BLaER1 treated with 17β-estradiol and CSF1 and Interleukin-3, amounts not matched to agents 10 nM and 100 nM (cell line): ENCODE measurements at regions not wholly inside any gene's neighbourhood (a gene's known extent, or its start where the extent isn't known, plus 50 kb on each side); places are given as distances from the start of the nearest gene placed in this dataset.
A peak's percentile ranks its signal among the peaks of the same experiment; 100 is the strongest.
"Not testable (repeated sequence)": the region's sequence is repeated elsewhere in the genome, so short reads cannot be mapped to it uniquely, and the experiment has no call there.

Source experiments
- H3K27ac ChIP-seq, 11 experiments: shearing (Covaris generic); formaldehyde crosslinking; 2 replicates each; pipeline ENCODE4 v1.8.1; 2022
- H3K27me3 ChIP-seq, 11 experiments: shearing (Covaris generic); formaldehyde crosslinking; 2 replicates each; pipeline ENCODE4 v1.8.1; 2022
- H3K36me3 ChIP-seq, 11 experiments: shearing (Covaris generic); formaldehyde crosslinking; 2 replicates each; pipeline ENCODE4 v1.8.1; 2022
- H3K4me1 ChIP-seq, 10 experiments: shearing (Covaris generic); formaldehyde crosslinking; 2 replicates each; pipeline ENCODE4 v1.8.1; 2022
- H3K4me2 ChIP-seq, 11 experiments: shearing (Covaris generic); formaldehyde crosslinking; 2 replicates each; pipeline ENCODE4 v1.8.1; 2022
- H3K4me3 ChIP-seq, 10 experiments: shearing (Covaris generic); formaldehyde crosslinking; 2 replicates each; pipeline ENCODE4 v1.8.1; 2022
- H3K9ac ChIP-seq, 11 experiments: shearing (Covaris generic); formaldehyde crosslinking; 2 replicates each; pipeline ENCODE4 v1.8.1; 2022
- H3K9me3 ChIP-seq, 11 experiments: shearing (Covaris generic); formaldehyde crosslinking; replicated peaks in 1 of 11; 2 replicates each; pipeline ENCODE4 v1.8.1; 2022
- H4K20me1 ChIP-seq, 11 experiments: shearing (Covaris generic); formaldehyde crosslinking; 2 replicates each; pipeline ENCODE4 v1.8.1; 2022
- Cebpa-rat ChIP-seq, 11 experiments: shearing (Covaris generic); IDR thresholded peaks; 2 replicates each; pipeline ENCODE4 v1.8.1; 2022

- H3K4me3 ChIP-seq, H3K27me3 ChIP-seq, H3K27ac ChIP-seq, H3K4me1 ChIP-seq, H3K9me3 ChIP-seq, H3K9ac ChIP-seq: not testable (repeated sequence)
- H4K20me1 ChIP-seq: peaks cover 0 to 41% (median 5%) of the 10 kb centered on the region in 11 experiments; a peak in 12 of 22 replicates
- H3K4me2 ChIP-seq: peak overlapping the region in 5 of 11 experiments; percentile 5 to 37 (median 20); a peak in 4 of 22 replicates
- peaks cover 5 to 28% (median 12%) of the 10 kb centered on the region in 11 experiments; a peak in 14 of 22 replicates for H3K36me3 ChIP-seq
These were observed 51.5 kb downstream of the VPREB1 start for GRCh38 chr22:22296047-22296446.

- not testable (repeated sequence) for H3K27me3 ChIP-seq, H3K4me1 ChIP-seq, H3K9me3 ChIP-seq
- Histone ChIP-seq H3K9ac (peak overlapping the region; percentile 81 to 93 (median 86); a peak in 21 of 22 replicates), H3K27ac (peak overlapping the region in 10 of 11 experiments; percentile 78 to 84 (median 82); a peak in 16 of 22 replicates), H4K20me1 (peaks cover 0 to 49% (median 11%) of the 10 kb centered on the region in 11 experiments; a peak in 15 of 22 replicates), H3K4me2 (peak overlapping the region; percentile 41 to 70 (median 62); a peak in 21 of 22 replicates), H3K36me3 (peaks cover 4 to 20% (median 12%) of the 10 kb centered on the region in 11 experiments; a peak in 14 of 22 replicates), H3K4me3 (peak overlapping the region; percentile 79 to 88 (median 84))
These were observed 52.7 kb downstream of the VPREB1 start for GRCh38 chr22:22297159-22297793.

- H3K9me3 ChIP-seq, H3K4me1 ChIP-seq, H3K27me3 ChIP-seq: not testable (repeated sequence)
- H3K36me3 ChIP-seq: peaks cover 0 to 14% (median 7%) of the 10 kb centered on the region in 11 experiments; a peak in 7 of 22 replicates
- H3K27ac ChIP-seq: peak overlapping the region; percentile 73 to 84 (median 81)
- H4K20me1 ChIP-seq: peaks cover 0 to 50% (median 18%) of the 10 kb centered on the region in 11 experiments; a peak in 15 of 22 replicates
- peak overlapping the region; percentile 81 to 93 (median 86) for H3K9ac ChIP-seq
- H3K4me3 ChIP-seq: peak overlapping the region; percentile 79 to 88 (median 84)
- H3K4me2 ChIP-seq: peak overlapping the region; percentile 71 to 84 (median 77)
These were observed 53.4 kb downstream of the VPREB1 start for GRCh38 chr22:22297794-22298653.

GRCh38 chr22:22298654-22299009 is 54.0 kb downstream of the VPREB1 start:
- not testable (repeated sequence) for H3K4me1 ChIP-seq, H3K9me3 ChIP-seq, H3K36me3 ChIP-seq, H3K27me3 ChIP-seq
- Histone ChIP-seq H4K20me1 (peaks cover 0 to 51% (median 14%) of the 10 kb centered on the region in 11 experiments; a peak in 15 of 22 replicates), H3K4me2 (peak overlapping the region; percentile 71 to 84 (median 77)), H3K4me3 (peak overlapping the region; percentile 79 to 88 (median 84)), H3K9ac (peak overlapping the region; percentile 81 to 93 (median 86)), H3K27ac (peak overlapping the region; percentile 73 to 84 (median 81); a peak in 20 of 22 replicates)

GRCh38 chr22:22300511-22300910 is 55.9 kb downstream of the VPREB1 start:
- Histone ChIP-seq H4K20me1 (peaks cover 0 to 55% (median 10%) of the 10 kb centered on the region in 11 experiments; a peak in 15 of 22 replicates), H3K36me3 (peaks cover 10 to 17% (median 13%) of the 10 kb centered on the region in 11 experiments)
- not testable (repeated sequence) for H3K4me2 ChIP-seq, H3K4me3 ChIP-seq, H3K27ac ChIP-seq, H3K27me3 ChIP-seq, H3K9me3 ChIP-seq, H3K9ac ChIP-seq, H3K4me1 ChIP-seq

- H3K4me3 ChIP-seq, H3K9me3 ChIP-seq, H3K9ac ChIP-seq, H3K4me1 ChIP-seq, H3K27me3 ChIP-seq, H3K27ac ChIP-seq, H3K4me2 ChIP-seq: not testable (repeated sequence)
- peaks cover 0 to 59% (median 13%) of the 10 kb centered on the region in 11 experiments; a peak in 15 of 22 replicates for H4K20me1 ChIP-seq
- H3K36me3 ChIP-seq: peaks cover 10 to 21% (median 17%) of the 10 kb centered on the region in 11 experiments
These were observed 56.4 kb downstream of the VPREB1 start for GRCh38 chr22:22300946-22301345.

- Histone ChIP-seq H3K4me1 (peaks cover 0 to 72% (median 52%) of the 10 kb centered on the region in 10 experiments; a peak in 16 of 20 replicates), H3K36me3 (peaks cover 52 to 71% (median 64%) of the 10 kb centered on the region in 11 experiments), H3K4me2 (peak overlapping the region in 1 of 11 experiments; percentile 68; a peak in 3 of 22 replicates), H3K4me3 (no peak overlapping the region), H4K20me1 (peaks cover 0 to 26% (median 14%) of the 10 kb centered on the region in 11 experiments; a peak in 15 of 22 replicates), H3K27me3 (no peaks in the 10 kb centered on the region), H3K27ac (no peak overlapping the region), H3K9me3 (peaks cover 0 to 11% (median 10%) of the 10 kb centered on the region in 11 experiments; a peak in 14 of 22 replicates), H3K9ac (no peak overlapping the region)
- no peak for TF ChIP-seq Cebpa-rat (IDR thresholded peaks at IDR 0.05)
These were observed 72.0 kb downstream of the VPREB1 start for GRCh38 chr22:22316589-22316988.

GRCh38 chr22:22318723-22319465 is 74.3 kb downstream of the VPREB1 start:
- peaks cover 52 to 80% (median 62%) of the 10 kb centered on the region in 11 experiments for H3K36me3 ChIP-seq
- H3K4me2 ChIP-seq: peak overlapping the region in 8 of 11 experiments; percentile 40 to 79 (median 62); a peak in 16 of 22 replicates
- H3K27me3 ChIP-seq: no peaks in the 10 kb centered on the region
- H3K4me1 ChIP-seq: peaks cover 0 to 87% (median 63%) of the 10 kb centered on the region in 10 experiments; a peak in 17 of 20 replicates
- H3K9ac ChIP-seq: 0 out of 22 replicates have a peak overlapping the region, but pooled peaks of 1 of the 11 experiments have one; percentile 14
- H3K27ac ChIP-seq: no peak overlapping the region
- no peak overlapping the region for H3K4me3 ChIP-seq
- peaks cover 0 to 11% (median 10%) of the 10 kb centered on the region in 11 experiments; a peak in 14 of 22 replicates for H3K9me3 ChIP-seq
- TF ChIP-seq Cebpa-rat (IDR thresholded peaks at IDR 0.05): no peak
- H4K20me1 ChIP-seq: peaks cover 0 to 35% (median 14%) of the 10 kb centered on the region in 11 experiments; a peak in 16 of 22 replicates

GRCh38 chr22:22321743-22322611 is 77.4 kb downstream of the VPREB1 start:
- not testable (repeated sequence) for H3K27me3 ChIP-seq

More at GRCh38 chr22:22321743-22322611, 77.4 kb downstream of the VPREB1 start:
- not testable (repeated sequence) for H3K9me3 ChIP-seq, H3K4me3 ChIP-seq, H3K9ac ChIP-seq, H3K27ac ChIP-seq
- H4K20me1 ChIP-seq: peaks cover 0 to 31% (median 13%) of the 10 kb centered on the region in 11 experiments; a peak in 15 of 22 replicates
- peak overlapping the region in 6 of 11 experiments; percentile 24 to 66 (median 50); a peak in 11 of 22 replicates for H3K4me2 ChIP-seq
- H3K4me1 ChIP-seq: peaks cover 1 to 62% (median 49%) of the 10 kb centered on the region in 10 experiments; a peak in 18 of 20 replicates
- peaks cover 31 to 57% (median 40%) of the 10 kb centered on the region in 11 experiments for H3K36me3 ChIP-seq
